K562 (cell line): ENCODE measurements at regions not wholly inside any gene's neighbourhood (a gene's known extent, or its start where the extent isn't known, plus 50 kb on each side); places are given as distances from the start of the nearest gene placed in this dataset.

Source experiments
- ATAC-seq: fragments of 200-7000 bp; cut with Tn5 transposase; 3 replicates; pipeline ENCODE4 v1.9.1; 2020; ENCODE audit warnings: moderate library complexity
- BruUV-seq: library from RNA; stranded (reverse); fragments of 400-500 nt; replicated peaks from 2 replicates; lab custom pipeline; 2021; lab: Mats Ljungman, UMichigan
- CTCF ChIA-PET: fragments of 300-600 bp; formaldehyde crosslinking; extraction: SDS; loops from one replicate; lab custom pipeline; 2021; ENCODE audit warnings: low intra/inter-chr PET ratio; lab: Yijun Ruan, JAX
- POLR2A ChIA-PET: fragments of 300-600, 350-650 bp; sonication (Branson Sonifier 250); formaldehyde crosslinking; extraction: SDS; loops from one replicate; lab custom pipeline; 2021; ENCODE audit warnings: antibody characterized with exemption, inconsistent platforms; lab: Yijun Ruan, JAX
- DNase-seq, 4 experiments: peaks; one replicate each; pipeline versions ENCODE4 v3.0.0 to v3.0.0-alpha.2; 2011 to 2018; ENCODE audit warnings: low spot score in 3 of 4, mixed read lengths in 3 of 4; ENCODE audit errors: extremely low read depth in 1 of 4
- FAIRE-seq: peaks from 2 replicates; lab custom pipeline; 2011; peaks lifted over from hg19 to GRCh38; lab: Jason Lieb, UNC
- H2AFZ ChIP-seq: 2 replicates; pipeline ENCODE4 v1.6.0; 2011; ENCODE audit warnings: low read depth, low read length, control low read depth, inconsistent platforms
- H3K27ac ChIP-seq: fragments of 200-600 bp; 3 replicates; pipeline ENCODE4 v1.8.0; 2011; ENCODE audit warnings: low read depth, mild to moderate bottlenecking, control low read depth, inconsistent platforms, low read length, moderate library complexity, mixed read lengths; ENCODE audit errors: extremely low read depth
- H3K27me3 ChIP-seq, 2 experiments: fragments of 300-600 bp in 1 of 2; 2 replicates in 1 of 2; 3 replicates in 1 of 2; pipeline versions ENCODE4 v1.6.0 to v1.8.0; 2011; ENCODE audit warnings: inconsistent platforms in 2 of 2, low read length in 2 of 2, mild to moderate bottlenecking in 1 of 2, mixed read lengths in 1 of 2, moderate library complexity in 1 of 2; ENCODE audit not compliant: control insufficient read depth in 2 of 2, insufficient read depth in 2 of 2
- H3K36me3 ChIP-seq: fragments of 300-600 bp; 3 replicates; pipeline ENCODE4 v1.8.0; 2011; ENCODE audit warnings: mild to moderate bottlenecking, low read length, inconsistent platforms; ENCODE audit not compliant: control insufficient read depth, insufficient read depth
- H3K4me1 ChIP-seq, 2 experiments: fragments of 200-600 bp in 1 of 2; replicated peaks in 1 of 2; 2 replicates in 1 of 2; 3 replicates in 1 of 2; pipeline versions ENCODE4 v1.5.1 to v1.8.0; 2011; ENCODE audit warnings: inconsistent platforms in 2 of 2, low read length in 2 of 2, mild to moderate bottlenecking in 1 of 2, mixed read lengths in 1 of 2, moderate library complexity in 1 of 2; ENCODE audit not compliant: control insufficient read depth in 2 of 2, insufficient read depth in 2 of 2
- H3K4me2 ChIP-seq: 2 replicates; pipeline ENCODE4 v1.6.1; 2011; ENCODE audit warnings: low read length, control low read depth, inconsistent platforms, mixed read lengths; ENCODE audit not compliant: insufficient read depth
- H3K4me3 ChIP-seq: fragments of 200-600 bp; sonication (generic), shearing (Covaris generic); 2 replicates; pipeline ENCODE4 v1.5.1; 2016; ENCODE audit warnings: control low read depth, inconsistent platforms
- H3K79me2 ChIP-seq: fragments of 200-600 bp; 3 replicates; pipeline ENCODE4 v1.8.0; 2011; ENCODE audit warnings: low read length, inconsistent platforms; ENCODE audit not compliant: control insufficient read depth, insufficient read depth
- H3K9ac ChIP-seq, 2 experiments: 2 replicates each; pipeline versions ENCODE4 v1.6.0 to v1.6.1; 2011; ENCODE audit warnings: low read depth in 2 of 2, low read length in 2 of 2, control low read depth in 1 of 2, inconsistent platforms in 1 of 2, mild to moderate bottlenecking in 1 of 2, mixed read lengths in 1 of 2; ENCODE audit not compliant: insufficient read depth in 1 of 2
- H3K9me1 ChIP-seq: one replicate; pipeline ENCODE4 v1.6.0; 2011; ENCODE audit warnings: inconsistent platforms, mild to moderate bottlenecking, low read length, moderate library complexity; ENCODE audit not compliant: control insufficient read depth, insufficient read depth
- H3K9me3 ChIP-seq: replicated peaks from 2 replicates; pipeline ENCODE4 v1.5.1; 2011; ENCODE audit warnings: low read depth, low read length, inconsistent platforms; ENCODE audit not compliant: control insufficient read depth, insufficient read depth
- H4K20me1 ChIP-seq: replicated peaks from 2 replicates; pipeline ENCODE4 v1.6.1; 2011; ENCODE audit warnings: low read length, inconsistent platforms, mixed read lengths; ENCODE audit not compliant: control insufficient read depth, insufficient read depth
- ATF7 ChIP-seq: fragments of 450-650 bp; IDR thresholded peaks from 2 replicates; pipeline ENCODE4 v1.7.1; 2014; ENCODE audit warnings: mild to moderate bottlenecking, moderate library complexity
- CHCHD3 ChIP-seq: fragments of 250-450 bp; sonication (Bioruptor Pico); IDR thresholded peaks from 2 replicates; pipeline ENCODE4 v2.1.2; 2022; ENCODE audit warnings: mild to moderate bottlenecking
- ETV1 ChIP-seq: fragments of 450-650 bp; conservative IDR thresholded peaks from 2 replicates; pipeline ENCODE4 v1.6.1; 2016; ENCODE audit warnings: missing genetic modification characterization, control low read depth, low read depth, missing compliant biosample characterization
- ETV6 ChIP-seq, 3 experiments: fragments of 150-350 bp in 1 of 3; sonication (generic) in 1 of 3; formaldehyde crosslinking in 1 of 3; IDR thresholded peaks; 2 replicates each; pipeline versions ENCODE4 v1.6.1 to v1.8.0; 2014 to 2022; ENCODE audit warnings: borderline replicate concordance in 2 of 3, low read depth in 2 of 3, antibody characterized with exemption in 1 of 3, low read length in 1 of 3, mild to moderate bottlenecking in 1 of 3, missing genetic modification reagents in 1 of 3
- GTF2E2 ChIP-seq: fragments of 200-800 bp; sonication (Bioruptor generic); IDR thresholded peaks from 2 replicates; pipeline ENCODE4 v1.6.1; 2016; ENCODE audit warnings: missing genetic modification characterization, missing compliant biosample characterization
- HIVEP1 ChIP-seq: fragments of 250-450 bp; sonication (Bioruptor Pico); IDR thresholded peaks from 2 replicates; pipeline ENCODE4 v1.4.0; 2020; ENCODE audit warnings: mild to moderate bottlenecking
- MLX ChIP-seq, 2 experiments: fragments of 450-650 bp in 1 of 2; sonication (generic) in 1 of 2; formaldehyde crosslinking; conservative IDR thresholded peaks; 2 replicates each; pipeline versions ENCODE4 v1.4.0 to v1.8.1; 2020 to 2022; ENCODE audit warnings: mild to moderate bottlenecking in 1 of 2, missing genetic modification reagents in 1 of 2
- PATZ1 ChIP-seq: fragments of 250-450 bp; sonication (Bioruptor Pico); IDR thresholded peaks from 2 replicates; pipeline ENCODE4 v1.5.0; 2020; ENCODE audit warnings: mild to moderate bottlenecking, borderline replicate concordance
- POLR3G ChIP-seq: IDR thresholded peaks from 2 replicates; pipeline ENCODE4 v1.6.1; 2011; ENCODE audit not compliant: insufficient read length, insufficient replicate concordance; ENCODE audit errors: extremely low read depth
- TFAP4 ChIP-seq: sonication (generic); formaldehyde crosslinking; IDR thresholded peaks from 2 replicates; pipeline ENCODE4 v1.8.0; 2022; ENCODE audit warnings: missing genetic modification reagents, mild to moderate bottlenecking, moderate library complexity, borderline replicate concordance
- ZEB2 ChIP-seq: fragments of 450-650 bp; IDR thresholded peaks from 2 replicates; pipeline ENCODE4 v1.6.1; 2016
- ZZZ3 ChIP-seq: fragments of 450-650 bp; IDR thresholded peaks from 2 replicates; pipeline ENCODE4 v1.6.1; 2016; ENCODE audit warnings: antibody characterized with exemption, mild to moderate bottlenecking, moderate library complexity
- WGBS: fragments of 100-300 bp; shearing (Covaris generic); methylation state at CpG from one replicate; pipeline ENCODE4 v1.1.6; 2016; ENCODE audit warnings: low coverage, mixed read lengths; ENCODE audit not compliant: insufficient coverage; ENCODE audit errors: missing lambda C conversion rate; 5-methylcytosine and 5-hydroxymethylcytosine counted together
- in situ Hi-C: fragments of 300-500 bp; cut with MboI; formaldehyde crosslinking; loops from 4 replicates; pipeline ENCODE4 v1.15.0; 2018; ENCODE audit warnings: inconsistent platforms, mixed read lengths
- intact Hi-C: fragments of 100-400 bp; cut with micrococcal nuclease; formaldehyde crosslinking; loops from 2 replicates; pipeline ENCODE4 v1.14.2; 2022

GRCh38 chr4:60221866-60222265 lies 978.3 kb upstream of the ADGRL3 start:
- no TSS peak for BruUV-seq
- H3K4me2 ChIP-seq = no peak overlapping the region
- H3K9me3 ChIP-seq = no peaks in the 10 kb centered on the region
- no peaks in the 10 kb centered on the region for H3K79me2 ChIP-seq
- no peak overlapping the region for H2AFZ ChIP-seq
- no peak overlapping the region for H3K9ac ChIP-seq
- H3K27me3 ChIP-seq = no peaks in the 10 kb centered on the region
- H3K36me3 ChIP-seq = no peaks in the 10 kb centered on the region
- H3K4me1 ChIP-seq = no peaks in the 10 kb centered on the region
- DNase-seq = no peak
- TF ChIP-seq ZZZ3 (no peak), GTF2E2 (tag) (peak; percentile 3; the same call in 1 of the 2 replicates)
- ChIA-PET POLR2A (no interaction called here), CTCF (no interaction called here)
- FAIRE-seq = no peak
- no peak for ATAC-seq
- no peaks in the 10 kb centered on the region for H3K9me1 ChIP-seq
- no peak overlapping the region for H3K4me3 ChIP-seq
- intact Hi-C loops = no loop called here
- H4K20me1 ChIP-seq = no peaks in the 10 kb centered on the region
- no peak overlapping the region for H3K27ac ChIP-seq
- in situ Hi-C loops = no loop called here
- 6% methylated on average over 5 of the region's 5 CpGs for WGBS

GRCh38 chr4:60223208-60223923 lies 976.8 kb upstream of the ADGRL3 start:
- WGBS = 0% methylated on average over 3 of the region's 3 CpGs
- FAIRE-seq (no peak), ATAC-seq (no peak), DNase-seq (no peak)
- CTCF ChIA-PET = no interaction called here
- Histone ChIP-seq H3K4me3 (no peak overlapping the region), H3K9me3 (no peaks in the 10 kb centered on the region), H3K36me3 (no peaks in the 10 kb centered on the region), H4K20me1 (no peaks in the 10 kb centered on the region), H3K27me3 (no peaks in the 10 kb centered on the region), H3K4me1 (no peaks in the 10 kb centered on the region), H3K4me2 (no peak overlapping the region), H2AFZ (no peak overlapping the region), H3K27ac (no peak overlapping the region), H3K9me1 (no peaks in the 10 kb centered on the region), H3K9ac (no peak overlapping the region), H3K79me2 (no peaks in the 10 kb centered on the region)
- intact Hi-C loops = no loop called here
- POLR2A ChIA-PET = no interaction called here
- in situ Hi-C loops = no loop called here
- BruUV-seq = no TSS peak
- TF ChIP-seq ETV1 (tag) = no peak
- no peak for TF ChIP-seq POLR3G
- no peak for TF ChIP-seq PATZ1
- TF ChIP-seq ETV6 (IDR thresholded peaks at IDR 0.05; ENCODE audit: borderline replicate concordance in 1 of 2, low read depth in 2 of 2, low read length in 1 of 2) = no peak
- no peak for TF ChIP-seq ETV6 (CRISPR knock-in tag; IDR thresholded peaks at IDR 0.05; ENCODE audit: borderline replicate concordance)
- TF ChIP-seq MLX (CRISPR knock-in tag; conservative IDR thresholded peaks at IDR 0.05) = no peak
- no peak for TF ChIP-seq ZEB2
- no peak for TF ChIP-seq CHCHD3 (CRISPR knock-in tag)
- TF ChIP-seq HIVEP1 = no peak
- no peak for TF ChIP-seq ATF7
- TF ChIP-seq TFAP4 (CRISPR knock-in tag) = no peak
